HepG2 (cell line): ENCODE measurements at regions not wholly inside any gene's neighbourhood (a gene's known extent, or its start where the extent isn't known, plus 50 kb on each side); places are given as distances from the start of the nearest gene placed in this dataset.

ENCODE experiments used
- ATAC-seq: fragments of 200-7000 bp; cut with Tn5 transposase; 3 replicates; pipeline ENCODE4 v1.9.1; 2020; ENCODE audit warnings: mild to moderate bottlenecking, moderate library complexity
- BruUV-seq: library from RNA; stranded (reverse); fragments of 400-500 nt; replicated peaks from 2 replicates; lab custom pipeline; 2021; lab: Mats Ljungman, UMichigan
- CTCF ChIA-PET: fragments of 300-600 bp; formaldehyde crosslinking; extraction: SDS; loops from one replicate; lab custom pipeline; 2021; ENCODE audit warnings: low total read pairs, inconsistent platforms, low intra/inter-chr PET ratio; lab: Yijun Ruan, JAX
- POLR2A ChIA-PET: fragments of 350-600 bp; sonication (Branson Sonifier 250); formaldehyde crosslinking; loops from one replicate; lab custom pipeline; 2020; ENCODE audit warnings: antibody characterized with exemption, inconsistent platforms; lab: Yijun Ruan, JAX
- DNase-seq: peaks from one replicate; pipeline ENCODE4 v3.0.0-alpha.2; 2015; ENCODE audit warnings: low spot score
- FAIRE-seq: peaks from 3 replicates; lab custom pipeline; 2011; peaks lifted over from hg19 to GRCh38; lab: Jason Lieb, UNC
- H2AFZ ChIP-seq: one replicate; pipeline ENCODE4 v1.6.1; 2011; ENCODE audit warnings: low read length, inconsistent platforms
- H3K27ac ChIP-seq: fragments of 300-600 bp; 3 replicates; pipeline ENCODE4 v1.8.0; 2011; ENCODE audit warnings: mixed run types, mild to moderate bottlenecking, mixed read lengths, low read length, inconsistent platforms; ENCODE audit not compliant: insufficient read depth; ENCODE audit errors: extremely low read length
- H3K27me3 ChIP-seq, 2 experiments: fragments of 200-600 bp in 1 of 2; 2 replicates in 1 of 2; 3 replicates in 1 of 2; pipeline versions ENCODE4 v1.6.0 to v1.8.0; 2011; ENCODE audit warnings: low read length in 2 of 2, mild to moderate bottlenecking in 2 of 2, moderate library complexity in 2 of 2, inconsistent platforms in 1 of 2; ENCODE audit not compliant: insufficient read depth in 2 of 2, control insufficient read depth in 1 of 2
- H3K36me3 ChIP-seq, 2 experiments: fragments of 200-600 bp in 1 of 2; replicated peaks in 1 of 2; 2 replicates in 1 of 2; 3 replicates in 1 of 2; pipeline versions ENCODE4 v1.5.1 to v1.8.0; 2011; ENCODE audit warnings: low read length in 2 of 2, inconsistent platforms in 1 of 2; ENCODE audit not compliant: insufficient read depth in 2 of 2, control insufficient read depth in 1 of 2
- H3K4me1 ChIP-seq: 2 replicates; pipeline ENCODE4 v1.5.1; 2012; ENCODE audit warnings: low read length, inconsistent platforms; ENCODE audit not compliant: insufficient read depth
- H3K4me2 ChIP-seq: 2 replicates; pipeline ENCODE4 v1.6.0; 2011; ENCODE audit warnings: low read depth, low read length, inconsistent platforms
- H3K4me3 ChIP-seq, 3 experiments: fragments of 200-600 bp in 1 of 3; sonication (generic), shearing (Covaris generic) in 1 of 3; replicated peaks in 1 of 3; 2 replicates each; pipeline ENCODE4 v1.5.1; 2011 to 2016; ENCODE audit warnings: low read length in 3 of 3, inconsistent platforms in 2 of 3, low read depth in 2 of 3, mild to moderate bottlenecking in 2 of 3, control low read depth in 1 of 3, mixed read lengths in 1 of 3; ENCODE audit not compliant: insufficient read depth in 1 of 3
- H3K79me2 ChIP-seq: one replicate; pipeline ENCODE4 v1.6.1; 2011; ENCODE audit warnings: low read length, inconsistent platforms; ENCODE audit not compliant: insufficient read depth
- H3K9ac ChIP-seq: 2 replicates; pipeline ENCODE4 v1.6.0; 2011; ENCODE audit warnings: mild to moderate bottlenecking, low read depth, low read length, inconsistent platforms; ENCODE audit not compliant: insufficient read depth
- H3K9me3 ChIP-seq: 2 replicates; pipeline ENCODE4 v1.5.1; 2012; ENCODE audit warnings: mild to moderate bottlenecking, low read length
- H4K20me1 ChIP-seq: 2 replicates; pipeline ENCODE4 v1.6.0; 2011; ENCODE audit warnings: inconsistent platforms, mild to moderate bottlenecking, low read length, moderate library complexity; ENCODE audit not compliant: insufficient read depth
- ADNP ChIP-seq: sonication (generic); formaldehyde crosslinking; IDR thresholded peaks from 2 replicates; pipeline ENCODE4 v1.4.0; 2020; ENCODE audit warnings: missing genetic modification reagents
- HMG20B ChIP-seq: conservative IDR thresholded peaks from 2 replicates; pipeline ENCODE4 v1.6.1; 2016; ENCODE audit warnings: missing genetic modification reagents, missing compliant biosample characterization
- HMGXB4 ChIP-seq, 2 experiments: sonication (generic) in 1 of 2; formaldehyde crosslinking in 1 of 2; IDR thresholded peaks; 2 replicates each; pipeline versions ENCODE4 v1.4.0 to v1.6.1; 2018 to 2020; ENCODE audit warnings: missing genetic modification reagents in 2 of 2, borderline replicate concordance in 1 of 2, low read depth in 1 of 2, mild to moderate bottlenecking in 1 of 2, missing biosample characterization in 1 of 2
- KDM4B ChIP-seq: sonication (generic); formaldehyde crosslinking; IDR thresholded peaks from 2 replicates; pipeline ENCODE4 v1.4.0; 2020; ENCODE audit warnings: missing genetic modification reagents
- MLLT10 ChIP-seq: sonication (generic); formaldehyde crosslinking; IDR thresholded peaks from 2 replicates; pipeline ENCODE4 v1.4.0; 2020; ENCODE audit warnings: missing genetic modification reagents
- PHF5A ChIP-seq: IDR thresholded peaks from one replicate; pipeline ENCODE4 v1.6.1; 2018; ENCODE audit warnings: low read depth, missing genetic modification reagents; ENCODE audit not compliant: unreplicated experiment
- RELA ChIP-seq: sonication (generic); formaldehyde crosslinking; IDR thresholded peaks from 2 replicates; pipeline ENCODE4 v1.4.0; 2020; ENCODE audit warnings: missing genetic modification reagents
- SMYD3 ChIP-seq: sonication (generic); formaldehyde crosslinking; IDR thresholded peaks from 2 replicates; pipeline ENCODE4 v1.8.1; 2023; ENCODE audit warnings: mild to moderate bottlenecking, missing genetic modification reagents
- TGIF2 ChIP-seq: IDR thresholded peaks from 2 replicates; pipeline ENCODE4 v1.6.1; 2016; ENCODE audit warnings: control low read depth, missing compliant biosample characterization
- ZNF331 ChIP-seq: sonication (generic); formaldehyde crosslinking; IDR thresholded peaks from 2 replicates; pipeline ENCODE4 v1.4.0; 2020; ENCODE audit warnings: missing genetic modification reagents
- ZNF589 ChIP-seq: sonication (generic); formaldehyde crosslinking; conservative IDR thresholded peaks from 2 replicates; pipeline ENCODE4 v1.8.0; 2022; ENCODE audit warnings: mild to moderate bottlenecking, moderate library complexity, missing genetic modification reagents
- ZNF777 ChIP-seq: sonication (generic); formaldehyde crosslinking; IDR thresholded peaks from 2 replicates; pipeline ENCODE4 v1.4.0; 2020; ENCODE audit warnings: missing genetic modification reagents
- ZNF83 ChIP-seq: sonication (generic); formaldehyde crosslinking; IDR thresholded peaks from 2 replicates; pipeline ENCODE4 v1.4.0; 2020; ENCODE audit warnings: missing genetic modification reagents, mild to moderate bottlenecking, borderline replicate concordance
- WGBS: methylation state at CpG from one replicate; pipeline ENCODE4 v1.1.6; 2017; ENCODE audit warnings: low lambda C conversion rate; 5-methylcytosine and 5-hydroxymethylcytosine counted together
- in situ Hi-C: cut with HindIII; loops from 2 replicates; pipeline ENCODE4 v1.10.0; 2017; ENCODE audit warnings: low pct_unique_long_range_greater_than_20kb; ENCODE audit not compliant: extremely low pct_ligation_motif_present
- intact Hi-C: fragments of 100-400 bp; cut with micrococcal nuclease; formaldehyde crosslinking; loops from one replicate; pipeline ENCODE4 v1.10.0; 2022; ENCODE audit not compliant: unreplicated experiment

GRCh38 chr21:19914028-19914427 is 1084.2 kb upstream of the NCAM2 start:
- Histone ChIP-seq H3K4me1 (no peaks in the 10 kb centered on the region), H3K4me2 (no peak overlapping the region), H3K36me3 (no peaks in the 10 kb centered on the region), H3K9me3 (peaks cover 93% of the 10 kb centered on the region), H3K9ac (no peak overlapping the region), H3K4me3 (no peak overlapping the region), H2AFZ (no peak overlapping the region), H3K79me2 (no peaks in the 10 kb centered on the region), H3K27me3 (no peaks in the 10 kb centered on the region), H4K20me1 (no peaks in the 10 kb centered on the region), H3K27ac (no peak overlapping the region)
- in situ Hi-C loops (no loop called here), intact Hi-C loops (no loop called here)
- DNase-seq (no peak), ATAC-seq (no peak), FAIRE-seq (no peak)
- WGBS, result 3% methylated on average over 5 of the region's 6 CpGs
- ChIA-PET CTCF (no interaction called here), POLR2A (no interaction called here)
- TF ChIP-seq TGIF2 (CRISPR knock-in tag) (no peak), ADNP (CRISPR knock-in tag) (no peak), ZNF589 (CRISPR knock-in tag) (no peak), ZNF331 (CRISPR knock-in tag) (no peak), MLLT10 (CRISPR knock-in tag) (no peak), PHF5A (CRISPR knock-in tag) (no peak), ZNF83 (CRISPR knock-in tag) (no peak), ZNF777 (CRISPR knock-in tag) (no peak), KDM4B (no peak), SMYD3 (no peak), HMGXB4 (CRISPR knock-in tag; IDR thresholded peaks at IDR 0.05; ENCODE audit: borderline replicate concordance in 1 of 2, low read depth in 1 of 2) (no peak), RELA (CRISPR knock-in tag) (no peak), HMG20B (CRISPR knock-in tag) (no peak)
- no TSS peak for BruUV-seq
